Stimulated activated CD4-positive, alpha-beta T cell treated with anti-CD3 and anti-CD28 coated beads, Interleukin-2, amount 100 ng/mL, for 4 hours (primary cell): ENCODE measurements at regions not wholly inside any gene's neighbourhood (a gene's known extent, or its start where the extent isn't known, plus 50 kb on each side); places are given as distances from the start of the nearest gene placed in this dataset.
"Not testable (repeated sequence)": the region's sequence is repeated elsewhere in the genome, so short reads cannot be mapped to it uniquely, and the experiment has no call there.

Experiments
- DNase-seq: peaks from one replicate; pipeline ENCODE4 v3.0.0-alpha.2; 2020; ENCODE audit warnings: low read depth

DNA sequence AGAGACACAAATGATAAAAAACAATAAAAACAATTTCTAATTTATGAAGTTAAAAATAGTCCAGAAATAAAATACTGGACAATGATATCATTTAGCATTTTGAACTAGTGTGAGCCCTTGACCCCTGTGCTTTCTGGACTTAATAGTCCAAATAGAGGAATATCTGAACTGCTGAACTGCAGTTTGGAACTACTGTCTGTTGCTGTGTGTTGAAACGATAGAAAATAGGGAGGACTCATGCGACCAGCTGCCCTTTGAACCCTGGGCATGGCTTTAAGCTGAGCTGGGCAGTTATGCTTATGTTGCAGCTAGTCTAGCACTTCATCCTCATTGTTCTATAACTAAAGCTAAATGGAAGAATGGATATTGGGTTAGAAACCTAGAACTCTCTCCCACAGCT is 99.5 kb downstream of the FMR1NB start:
- no peak for DNase-seq

DNA sequence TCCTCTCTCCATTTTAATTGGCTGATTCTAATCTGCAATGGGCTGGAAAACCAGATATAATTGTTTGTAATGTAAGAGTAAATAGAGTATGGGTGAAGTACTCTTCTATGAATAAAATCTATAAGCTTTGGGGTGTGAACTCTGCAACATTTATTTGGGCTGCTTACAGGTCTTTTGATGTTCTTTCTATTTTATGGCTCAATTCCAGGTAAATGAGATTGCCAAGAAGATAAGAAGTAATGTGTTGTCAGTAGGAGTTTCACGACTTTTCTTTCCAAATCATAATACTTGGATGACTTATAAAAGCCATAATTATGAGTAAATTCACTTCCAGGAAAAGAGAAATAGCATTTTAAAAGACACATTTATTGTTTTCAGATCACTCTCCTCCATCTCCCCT is 103.5 kb downstream of the FMR1NB start:
- no peak for DNase-seq

DNA sequence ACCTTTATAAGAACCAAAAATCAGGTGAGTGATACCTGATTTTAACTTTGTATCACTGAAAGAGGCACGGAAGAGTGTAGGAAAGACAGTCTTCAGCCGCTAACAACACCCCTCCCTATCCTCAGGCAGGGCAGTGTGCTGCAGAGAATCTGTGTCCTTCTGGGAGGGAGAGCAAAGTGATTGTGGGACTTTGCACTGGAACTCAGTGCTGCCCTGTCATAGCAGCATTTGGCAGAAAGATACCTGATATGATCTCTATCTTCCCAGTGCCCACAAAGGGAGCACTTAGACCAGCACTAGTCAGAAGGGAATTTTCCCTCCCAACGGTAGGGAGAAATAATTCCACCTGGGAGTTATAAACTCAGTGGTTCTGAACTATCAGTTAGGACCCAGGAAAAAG is 139.0 kb downstream of the FMR1NB start:
- DNase-seq, result no peak

DNA sequence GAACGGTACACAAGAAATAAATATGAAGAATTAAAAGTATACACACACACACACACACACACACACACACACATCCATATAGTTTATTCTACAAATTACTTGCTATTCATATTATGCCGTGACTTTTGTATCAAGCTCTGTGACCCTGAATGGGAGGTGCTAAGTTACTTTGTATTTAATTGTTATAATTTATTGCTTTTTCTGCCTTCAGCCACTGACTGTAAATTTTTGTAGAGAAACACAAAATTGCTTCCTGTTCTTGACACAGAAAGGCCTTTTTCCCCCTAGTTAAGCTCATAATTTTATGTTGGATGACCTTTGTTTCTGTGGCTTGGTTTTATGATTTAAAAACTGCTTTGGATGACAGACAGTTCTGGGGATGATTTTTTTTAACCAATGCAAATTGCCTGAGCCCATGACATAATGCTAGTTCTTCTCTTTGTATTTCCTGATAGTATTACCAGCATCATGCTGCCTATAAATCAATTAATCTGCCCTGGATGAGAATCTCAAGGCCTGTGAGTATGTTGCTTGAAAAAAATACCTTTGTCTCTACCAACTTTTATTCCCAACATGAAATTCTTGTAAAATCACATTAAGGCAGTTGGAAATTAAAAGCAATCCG is 140.0 kb downstream of the FMR1NB start:
- no peak for DNase-seq

DNA sequence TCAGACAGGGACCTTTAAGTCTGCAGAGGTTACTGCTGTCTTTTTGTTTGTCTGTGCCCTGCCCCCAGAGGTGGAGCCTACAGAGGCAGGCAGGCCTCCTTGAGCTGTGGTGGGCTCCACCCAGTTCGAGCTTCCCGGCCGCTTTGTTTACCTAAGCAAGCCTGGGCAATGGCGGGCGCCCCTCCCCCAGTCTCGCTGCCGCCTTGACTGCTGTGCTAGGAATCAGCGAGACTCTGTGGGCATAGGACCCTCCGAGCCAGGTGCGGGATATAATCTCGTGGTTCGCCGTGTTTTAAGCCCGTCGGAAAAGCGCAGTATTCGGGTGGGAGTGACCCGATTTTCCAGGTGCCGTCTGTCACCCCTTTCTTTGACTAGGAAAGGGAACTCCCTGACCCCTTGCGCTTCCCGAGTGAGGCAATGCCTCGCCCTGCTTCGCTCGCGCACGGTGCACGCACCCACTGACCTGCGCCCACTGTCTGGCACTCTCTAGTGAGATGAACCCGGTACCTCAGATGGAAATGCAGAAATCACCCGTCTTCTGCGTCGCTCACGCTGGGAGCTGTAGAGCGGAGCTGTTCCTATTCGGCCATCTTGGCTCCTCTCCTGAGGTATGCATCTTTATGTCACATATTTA is 147.9 kb downstream of the FMR1NB start:
- DNase-seq, result not testable (repeated sequence)

DNA sequence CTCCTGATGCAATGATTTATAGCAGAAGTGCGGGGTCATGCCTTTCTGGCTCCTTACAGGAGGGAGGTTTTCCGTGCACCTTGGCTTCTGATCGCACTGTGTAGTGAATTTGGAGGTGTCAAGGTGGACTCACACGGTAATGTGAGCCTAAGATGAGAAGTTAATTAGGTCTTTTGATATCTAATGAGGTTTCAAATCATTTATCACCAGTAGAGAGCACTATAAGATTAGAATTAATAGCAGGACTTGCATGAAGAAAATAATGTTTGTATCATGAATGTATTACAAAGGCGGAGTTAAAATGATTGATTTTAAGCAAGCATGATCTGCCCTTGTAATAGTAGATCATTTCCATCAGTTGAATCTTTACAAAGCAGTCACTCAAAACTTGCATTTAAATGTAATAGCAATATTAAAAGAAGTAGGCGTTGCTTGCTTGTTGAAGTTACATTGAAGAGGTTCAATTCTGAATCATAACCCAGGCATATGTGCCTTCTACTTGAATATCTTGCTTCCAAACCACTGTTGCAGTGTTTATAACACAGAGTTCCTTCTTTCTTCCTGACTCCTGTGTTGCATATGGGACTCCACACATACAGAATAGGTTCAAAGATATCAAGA is 152.1 kb downstream of the FMR1NB start:
- no peak for DNase-seq

DNA sequence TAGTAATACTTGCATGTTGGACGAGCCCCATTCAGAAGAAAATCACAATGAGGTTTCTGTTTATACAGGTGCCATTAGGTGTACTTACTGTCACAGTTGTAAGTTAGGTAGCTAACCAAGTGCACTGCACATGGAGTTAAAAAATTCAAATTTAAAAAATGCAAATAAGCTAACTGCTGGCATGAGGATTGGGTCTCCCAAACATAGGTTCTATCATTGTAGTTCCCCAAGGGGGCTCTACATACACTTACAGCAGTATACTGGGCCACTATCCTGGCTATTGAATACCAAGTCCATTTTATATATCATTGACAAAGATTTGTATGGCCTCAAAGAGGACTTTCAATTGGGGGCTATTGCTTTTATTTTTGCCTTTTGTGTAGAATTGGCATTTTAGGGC is 153.4 kb downstream of the FMR1NB start:
- DNase-seq, result no peak

DNA sequence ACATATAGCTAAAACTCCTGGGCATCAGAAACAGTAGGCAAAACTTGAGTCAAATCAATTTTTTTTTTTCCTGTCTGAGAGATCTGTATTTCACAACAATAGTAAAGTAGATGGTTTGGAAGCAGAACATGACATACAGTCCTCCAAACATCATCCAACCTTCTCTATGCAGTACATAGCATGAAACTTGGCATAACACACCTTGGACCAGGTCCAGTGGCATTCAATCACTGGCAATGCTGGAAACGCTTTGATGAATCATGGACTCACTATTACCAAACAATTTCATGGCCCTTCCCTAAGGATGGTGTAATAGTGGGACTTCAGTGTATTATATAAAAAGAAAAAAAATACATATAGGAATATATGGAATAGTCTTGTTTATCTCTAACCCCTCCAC is 154.6 kb downstream of the FMR1NB start:
- DNase-seq, result no peak

DNA sequence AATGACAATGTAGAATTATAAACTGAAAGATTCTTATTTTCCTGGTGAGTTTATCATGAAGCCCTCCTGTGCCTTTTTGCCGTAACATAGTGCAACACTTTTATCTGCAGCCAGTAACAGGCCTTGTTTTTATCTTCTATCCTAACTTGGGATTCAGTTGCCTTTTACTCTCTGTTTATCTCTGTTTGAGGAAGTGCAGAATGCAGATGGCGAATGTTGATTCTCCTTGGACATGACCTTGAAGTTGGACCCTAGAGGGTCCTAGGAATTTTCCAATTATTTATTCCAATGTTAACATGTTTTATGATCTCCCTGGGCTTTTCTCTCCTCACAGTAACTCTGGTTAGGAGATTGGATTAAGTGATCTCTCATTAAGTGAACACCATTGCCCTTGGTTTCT is 165.0 kb downstream of the FMR1NB start:
- no peak for DNase-seq

DNA sequence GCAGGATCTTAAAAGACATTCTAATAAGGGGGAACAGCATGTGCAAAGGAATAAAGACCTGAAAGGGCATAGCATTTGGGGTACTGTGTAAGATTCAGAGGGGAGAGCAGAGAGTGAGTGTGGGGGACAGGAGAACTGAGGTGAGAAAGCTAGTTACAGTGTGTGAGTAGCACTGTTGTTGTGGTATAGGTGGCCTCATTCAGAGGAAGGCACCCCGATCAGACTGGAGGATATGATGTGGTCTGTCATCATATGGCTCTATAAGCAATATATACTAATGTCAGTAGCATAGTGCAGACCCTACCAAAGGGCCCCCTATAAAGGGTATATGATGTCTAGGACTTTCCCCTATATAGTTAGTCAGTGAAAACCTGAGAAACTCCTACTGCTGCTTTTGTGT is 175.8 kb downstream of the FMR1NB start:
- no peak for DNase-seq

DNA sequence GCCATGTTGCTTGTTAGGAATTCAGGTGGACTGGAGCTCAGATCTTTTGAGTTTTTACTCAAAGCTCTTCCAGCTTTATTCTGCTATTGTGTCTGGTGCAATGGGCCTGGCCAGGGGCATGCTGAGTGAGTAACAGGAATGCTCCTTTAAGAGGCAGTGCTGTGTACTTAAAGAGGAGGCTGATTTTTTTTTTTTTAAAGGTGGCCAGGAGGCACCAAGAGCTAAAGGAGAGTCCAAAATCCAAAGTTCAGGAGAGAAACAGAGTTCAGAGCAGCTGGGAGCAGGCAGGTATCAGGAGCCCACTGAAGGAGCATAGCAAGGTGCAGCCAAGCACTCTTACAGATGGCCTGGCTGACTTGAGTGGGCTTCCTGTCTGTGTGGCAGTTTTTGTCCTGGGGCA is 178.7 kb downstream of the FMR1NB start:
- no peak for DNase-seq

DNA sequence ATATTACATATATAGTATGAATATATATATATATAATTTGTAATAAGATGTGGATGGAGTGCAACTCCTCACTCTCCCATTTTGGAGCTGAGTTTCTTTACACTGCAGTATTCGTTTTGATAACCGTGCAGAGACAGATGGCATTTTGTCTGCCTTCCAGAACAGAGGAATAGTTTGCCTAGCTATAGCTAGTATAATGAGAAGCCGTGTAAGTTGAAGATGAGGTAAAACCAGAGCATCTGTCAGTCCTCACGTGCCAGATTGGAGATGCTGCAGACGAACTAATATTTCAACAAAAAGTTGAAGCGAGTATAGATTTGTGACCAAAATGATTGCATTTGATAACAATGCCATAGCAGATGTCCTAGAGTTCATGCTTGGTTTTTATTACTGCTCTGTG is 180.6 kb downstream of the FMR1NB start:
- no peak for DNase-seq

DNA sequence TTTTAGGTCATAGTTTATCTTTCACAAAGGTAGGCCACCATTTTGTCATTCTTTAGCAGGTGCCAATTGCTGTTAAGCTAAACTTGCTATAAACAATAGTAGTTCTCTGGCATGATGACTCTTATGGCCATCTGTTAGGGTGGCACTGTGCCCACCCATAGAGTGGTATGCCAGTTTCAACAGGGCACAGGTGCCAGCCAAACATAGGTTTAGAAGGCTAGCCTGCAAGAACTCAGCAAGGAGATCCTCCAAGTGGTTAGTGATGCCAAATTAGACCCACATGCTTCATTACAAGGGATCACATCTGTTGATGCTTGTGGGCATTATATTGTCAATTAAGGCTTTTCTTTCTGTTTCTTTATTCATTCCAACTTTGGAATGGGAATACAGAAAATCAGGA is 204.5 kb downstream of the FMR1NB start:
- DNase-seq, result no peak

DNA sequence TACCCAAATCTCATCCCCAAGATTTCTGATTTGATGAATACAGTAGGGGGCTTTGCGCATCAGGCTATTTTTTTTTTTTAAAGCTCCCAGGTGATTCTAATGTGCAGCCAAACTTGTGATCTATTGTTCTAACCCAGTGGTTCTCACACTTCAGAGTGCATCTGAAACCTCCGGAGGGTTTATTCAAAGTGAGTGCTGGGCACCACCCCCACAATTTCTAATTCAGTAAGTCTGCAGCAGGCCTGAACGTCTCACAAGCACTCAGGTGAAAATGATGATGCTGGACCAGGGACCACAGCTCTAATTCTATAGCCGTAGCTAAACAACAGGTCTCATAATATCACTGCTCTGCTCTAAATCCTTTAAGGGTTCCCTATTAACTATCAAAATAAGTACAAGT is 211.4 kb downstream of the FMR1NB start:
- no peak for DNase-seq

DNA sequence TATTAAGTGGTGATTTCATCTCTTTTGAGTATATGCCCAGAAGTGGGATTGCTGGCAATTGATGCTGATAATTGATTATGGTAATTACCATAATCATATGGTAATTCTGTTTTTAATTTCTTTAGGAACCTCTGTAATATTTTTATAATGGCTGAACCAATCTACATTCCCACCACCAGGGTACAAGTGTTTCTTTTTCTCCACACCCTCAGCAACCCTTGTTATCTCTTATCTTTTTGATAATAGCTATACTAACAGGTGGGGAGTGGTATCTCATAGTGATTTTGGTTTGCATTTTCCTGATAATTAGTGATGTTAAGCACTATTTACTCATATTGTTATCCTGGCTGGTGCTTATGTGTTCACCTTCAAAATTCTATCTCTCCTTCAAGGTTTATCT is 212.6 kb downstream of the FMR1NB start:
- no peak for DNase-seq

DNA sequence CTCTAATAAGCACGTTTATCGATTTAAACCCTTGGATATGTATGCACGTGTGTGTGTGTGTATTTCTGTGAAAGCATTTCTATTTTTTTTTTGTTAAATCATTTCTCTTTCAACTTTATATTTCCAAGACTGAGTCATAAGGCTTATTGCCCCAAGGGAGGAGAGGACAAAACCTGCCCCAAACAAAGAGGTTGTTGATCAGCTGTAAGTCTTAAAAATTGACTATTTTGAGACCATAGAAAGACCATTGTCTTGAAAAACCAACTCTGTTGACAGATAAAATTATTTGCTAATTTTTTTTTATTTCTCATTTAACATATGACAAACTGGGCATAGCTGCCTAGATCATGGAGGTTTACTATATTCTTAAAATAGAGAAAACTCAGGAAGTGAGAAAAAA is 222.4 kb downstream of the FMR1NB start:
- no peak for DNase-seq

DNA sequence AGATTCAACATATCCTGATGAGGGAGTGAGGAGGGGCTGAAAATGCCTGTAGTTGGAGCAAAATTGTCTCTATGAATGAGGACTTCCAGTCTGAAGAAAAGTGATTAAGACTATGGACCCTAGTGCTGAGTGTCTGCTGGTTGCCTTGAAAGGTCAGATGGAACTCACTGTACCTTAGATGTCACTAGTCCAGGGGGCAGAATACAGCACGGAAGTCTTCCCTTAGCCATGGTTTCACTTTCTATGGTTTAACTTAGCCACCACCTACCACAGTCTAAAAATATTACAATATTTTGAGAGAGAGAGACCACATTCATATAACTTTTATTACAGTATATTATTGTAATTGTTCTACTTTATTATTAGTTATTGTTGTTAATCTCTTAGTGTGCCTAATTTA is 223.1 kb downstream of the FMR1NB start:
- no peak for DNase-seq

DNA sequence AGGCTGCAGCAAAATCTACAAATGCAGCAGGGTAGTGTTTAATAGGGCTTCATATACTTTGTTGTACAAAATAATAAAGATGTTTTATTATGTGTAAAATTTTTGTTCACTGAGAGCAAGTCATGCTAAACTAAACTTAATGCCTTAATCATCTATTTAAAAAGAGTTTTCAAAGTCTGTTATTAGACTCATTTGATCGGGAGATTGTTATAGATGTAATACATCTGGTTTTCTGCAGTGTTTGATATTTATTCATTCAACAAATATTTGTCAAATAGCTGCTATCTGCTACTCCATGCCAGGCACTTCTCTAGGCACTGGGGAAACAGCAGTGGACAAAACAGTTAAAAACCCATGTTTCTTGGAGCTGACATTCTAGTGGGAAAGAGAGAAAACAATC is 233.6 kb downstream of the FMR1NB start:
- no peak for DNase-seq

DNA sequence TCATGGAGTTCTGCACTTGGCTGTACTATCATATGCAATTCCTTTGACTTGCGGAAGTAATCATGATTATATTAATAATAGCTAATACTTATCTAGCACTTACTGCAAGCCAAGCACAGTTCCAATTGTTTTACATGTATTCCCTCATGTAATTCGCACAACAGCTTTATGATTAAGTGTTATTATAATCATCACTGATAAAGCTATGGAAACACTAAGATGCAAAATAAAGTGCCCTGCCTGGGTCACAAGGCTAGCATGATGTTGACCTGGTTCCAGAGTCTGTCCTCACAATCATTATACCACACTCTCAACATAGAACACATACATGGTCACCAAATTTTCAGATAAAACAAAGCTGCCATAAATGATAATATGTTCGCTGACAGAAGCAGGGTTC is 234.6 kb downstream of the FMR1NB start:
- no peak for DNase-seq

DNA sequence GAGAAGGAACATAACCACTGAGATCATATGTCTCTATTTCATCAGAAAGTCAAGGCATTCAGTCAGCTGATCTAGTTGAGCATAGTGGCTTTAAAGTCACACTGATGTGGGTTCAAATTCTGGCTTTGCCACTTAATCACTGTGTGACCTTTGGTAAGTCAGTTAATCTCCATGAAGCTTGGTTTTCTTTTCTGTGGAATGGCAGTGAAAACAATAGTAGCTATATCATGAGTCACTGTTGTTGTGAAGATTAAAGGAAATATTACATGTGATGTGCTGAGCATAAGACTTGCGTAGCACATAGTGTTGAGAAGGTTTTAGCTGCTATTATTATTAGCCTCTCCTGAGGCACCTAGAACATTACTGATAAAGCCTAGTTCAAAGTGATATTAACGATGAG is 242.2 kb downstream of the FMR1NB start:
- no peak for DNase-seq

DNA sequence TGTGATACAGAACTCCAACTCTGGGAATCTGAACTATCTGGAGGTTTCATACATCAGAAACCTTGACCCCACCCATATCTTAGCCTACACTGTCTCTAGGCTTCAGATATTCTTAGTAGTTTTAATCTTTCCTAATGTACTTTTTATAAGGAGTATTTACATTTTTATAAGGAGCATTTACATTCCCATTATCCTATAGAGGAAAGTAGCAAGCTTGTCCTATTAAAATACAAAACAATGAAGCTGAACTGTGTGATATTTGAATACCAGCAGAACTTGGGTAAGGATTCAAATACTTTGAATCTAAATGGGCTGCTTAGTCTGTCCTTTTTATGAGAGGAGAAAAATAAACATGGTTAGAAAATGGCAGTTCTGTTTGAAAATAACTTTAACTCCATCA is 247.4 kb downstream of the FMR1NB start:
- DNase-seq, result no peak

DNA sequence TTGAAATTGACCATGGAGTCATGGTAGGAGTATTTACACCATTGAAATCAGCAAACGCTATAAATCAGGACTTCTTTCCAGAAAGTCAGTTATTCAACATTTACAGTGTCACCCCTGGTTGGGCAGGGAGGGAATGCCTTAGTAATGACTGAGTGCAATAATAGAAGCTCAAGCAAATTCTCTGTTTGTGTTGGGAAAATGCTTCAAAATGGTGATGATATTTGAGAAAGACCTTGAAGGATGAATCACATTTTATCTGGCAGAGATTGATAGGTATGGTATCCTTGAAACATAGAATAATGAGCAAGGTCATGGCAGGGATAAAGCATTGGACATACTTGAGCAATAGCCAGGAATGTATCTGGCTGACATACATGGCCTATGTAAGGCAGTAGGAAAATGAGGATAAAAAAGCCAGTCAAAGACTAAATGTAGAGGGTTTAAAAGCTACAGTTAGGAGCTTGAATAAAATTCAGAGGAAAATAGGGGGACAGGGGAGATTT is 248.7 kb downstream of the FMR1NB start:
- no peak for DNase-seq

DNA sequence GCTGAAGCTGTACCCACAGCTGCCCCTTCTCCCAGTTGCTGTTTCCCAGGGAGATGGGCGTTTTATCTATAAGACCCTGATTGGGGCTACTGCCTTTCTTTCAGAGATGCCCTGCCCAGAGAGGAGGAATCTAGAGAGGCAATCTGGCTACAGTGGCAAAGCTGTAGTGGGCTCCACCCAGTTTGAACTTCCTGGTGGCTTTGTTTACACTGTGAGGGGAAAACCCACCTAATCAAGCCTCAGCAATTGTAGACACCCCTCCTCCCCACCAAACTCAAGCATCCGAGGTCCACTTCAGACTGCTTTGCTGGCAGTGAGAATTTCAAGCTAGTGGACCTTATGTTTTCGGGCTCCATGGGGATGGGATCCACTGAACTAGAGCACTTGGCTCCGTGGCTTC is 240.4 kb upstream of the AFF2 start:
- DNase-seq, result no peak

DNA sequence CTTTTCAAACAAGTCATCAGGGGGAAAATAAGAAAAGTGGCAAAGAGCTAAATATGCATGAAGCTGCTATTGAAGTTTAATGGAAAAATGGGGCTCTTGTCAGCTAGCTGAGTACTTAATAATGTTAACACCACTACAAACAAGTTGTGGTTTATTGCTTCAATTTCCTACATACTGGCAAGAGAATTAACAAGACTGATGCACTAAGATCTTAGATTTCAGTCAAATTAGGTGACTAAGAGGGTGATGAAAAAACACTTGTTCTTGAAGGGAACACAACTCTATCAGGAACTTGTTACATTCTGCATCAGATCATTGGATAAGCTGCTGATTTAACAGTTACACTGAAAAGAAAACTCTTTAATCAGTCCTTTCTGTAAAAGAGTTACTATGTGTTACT is 234.6 kb upstream of the AFF2 start:
- no peak for DNase-seq
